Esophagus squamous epithelium (tissue), 4 donors: ENCODE measurements at regions not wholly inside any gene's neighbourhood (a gene's known extent, or its start where the extent isn't known, plus 50 kb on each side); places are given as distances from the start of the nearest gene placed in this dataset.

Experiments
- CTCF ChIP-seq, 6 experiments: fragments of 450-650 bp in 4 of 6; fragments of 200-600 bp in 2 of 6; sonication (generic) in 2 of 6; IDR thresholded peaks; one replicate each; pipeline ENCODE4 v1.5.1; 2016 to 2019; ENCODE audit warnings: antibody characterized with exemption in 6 of 6, mild to moderate bottlenecking in 4 of 6, moderate library complexity in 4 of 6
- POLR2A ChIP-seq, 4 donors: fragments of 450-650 bp; IDR thresholded peaks; one replicate each; pipeline ENCODE4 v1.6.1; 2017; ENCODE audit warnings: antibody characterized with exemption in 4 of 4, mild to moderate bottlenecking in 4 of 4, moderate library complexity in 3 of 4

GRCh38 chr4:189121336-189121735, 819.3 kb upstream of the FRG1 start:
- TF ChIP-seq POLR2A (IDR thresholded peaks at IDR 0.05): no peak
- no peak for TF ChIP-seq CTCF (IDR thresholded peaks at IDR 0.05)
